Stimulated activated CD4-positive, alpha-beta T cell treated with anti-CD3 and anti-CD28 coated beads, Interleukin-4, amount 100 ng/mL, for 48 hours (primary cell): ENCODE measurements at regions not wholly inside any gene's neighbourhood (a gene's known extent, or its start where the extent isn't known, plus 50 kb on each side); places are given as distances from the start of the nearest gene placed in this dataset.
A peak's percentile ranks its signal among the peaks of the same experiment; 100 is the strongest.

Source experiments
- DNase-seq, 2 donors: peaks; one replicate each; pipeline ENCODE4 v3.0.0-alpha.2; 2020; ENCODE audit warnings: low read depth in 2 of 2

- DNase-seq: peak in 1 of 2 donors; percentile 16
These were observed 57.5 kb upstream of the PRR23E start for GRCh38 chr3:127135241-127136023.

GRCh38 chr3:127136024-127136600 is 56.8 kb upstream of the PRR23E start:
- DNase-seq: no peak

GRCh38 chr3:127136706-127137105 is 56.2 kb upstream of the PRR23E start:
- DNase-seq: no peak

GRCh38 chr3:127137113-127137512 is 55.8 kb upstream of the PRR23E start:
- DNase-seq: no peak

GRCh38 chr3:127137757-127138536 is 55.0 kb upstream of the PRR23E start:
- no peak for DNase-seq

GRCh38 chr3:127139601-127140500 is 53.1 kb upstream of the PRR23E start:
- DNase-seq: no peak

GRCh38 chr3:127140501-127141460 is 52.1 kb upstream of the PRR23E start:
- no peak for DNase-seq

GRCh38 chr3:127141921-127142730 is 50.8 kb upstream of the PRR23E start:
- no peak for DNase-seq
